GM18526 (cell line): ENCODE measurements at regions not wholly inside any gene's neighbourhood (a gene's known extent, or its start where the extent isn't known, plus 50 kb on each side); places are given as distances from the start of the nearest gene placed in this dataset.

Experiments used
- POLR2A ChIP-seq: IDR thresholded peaks from 3 replicates; pipeline ENCODE4 v1.6.1; 2011; ENCODE audit not compliant: insufficient read length; ENCODE audit errors: extremely low read depth

GRCh38 chr22:22045571-22046335, 63.2 kb upstream of the TOP3B start:
- TF ChIP-seq POLR2A = no peak

GRCh38 chr22:22044153-22044552, 61.6 kb upstream of the TOP3B start:
- TF ChIP-seq POLR2A = no peak

- no peak for TF ChIP-seq POLR2A
These were observed 60.9 kb upstream of the TOP3B start for GRCh38 chr22:22043296-22044078.

GRCh38 chr22:22042599-22043295, 60.2 kb upstream of the TOP3B start:
- TF ChIP-seq POLR2A = no peak

GRCh38 chr22:22042009-22042408, 59.4 kb upstream of the TOP3B start:
- TF ChIP-seq POLR2A = no peak

GRCh38 chr22:22040908-22041307, 58.3 kb upstream of the TOP3B start:
- TF ChIP-seq POLR2A = no peak

- no peak for TF ChIP-seq POLR2A
These were observed 57.9 kb upstream of the TOP3B start for GRCh38 chr22:22040472-22040871.

GRCh38 chr22:22039286-22040074, 56.9 kb upstream of the TOP3B start:
- no peak for TF ChIP-seq POLR2A

- TF ChIP-seq POLR2A = no peak
These were observed 55.7 kb upstream of the TOP3B start for GRCh38 chr22:22038178-22038880.

- TF ChIP-seq POLR2A = no peak
These were observed 55.2 kb upstream of the TOP3B start for GRCh38 chr22:22037740-22038139.

- TF ChIP-seq POLR2A = no peak
These were observed 54.6 kb upstream of the TOP3B start for GRCh38 chr22:22037229-22037628.

- TF ChIP-seq POLR2A = no peak
These were observed 54.0 kb upstream of the TOP3B start for GRCh38 chr22:22036588-22036987.

GRCh38 chr22:22035771-22036314, 53.3 kb upstream of the TOP3B start:
- no peak for TF ChIP-seq POLR2A

GRCh38 chr22:22035203-22035602, 52.6 kb upstream of the TOP3B start:
- no peak for TF ChIP-seq POLR2A
